ENCODE measurements at regions not wholly inside any gene's neighbourhood (a gene's known extent, or its start where the extent isn't known, plus 50 kb on each side); places are given as distances from the start of the nearest gene placed in this dataset.
"Not testable (repeated sequence)": the region's sequence is repeated elsewhere in the genome, so short reads cannot be mapped to it uniquely, and the experiment has no call there.

GRCh38 chr2:84102274-84102673 lies 356.8 kb downstream of the SUCLG1 start:
- Mint-ChIP-seq H3K4me3 (no peak overlapping the region), H3K4me1 (no peaks in the 10 kb centered on the region), H3K9me3 (peaks cover 9% of the 10 kb centered on the region), H3K36me3 (no peaks in the 10 kb centered on the region), H3K27ac (no peak overlapping the region)
- DNase-seq (ENCODE audit: low spot score in 2 of 2) (no peak), ATAC-seq (no peak)

- no peak overlapping the region for H3K4me3 Mint-ChIP-seq
- DNase-seq (ENCODE audit: low spot score in 2 of 2) = no peak
- ATAC-seq = no peak
- H3K9me3 Mint-ChIP-seq = peaks cover 2% of the 10 kb centered on the region
- H3K27ac Mint-ChIP-seq = no peak overlapping the region
- H3K4me1 Mint-ChIP-seq = no peaks in the 10 kb centered on the region
- no peaks in the 10 kb centered on the region for H3K36me3 Mint-ChIP-seq
Measured at GRCh38 chr2:84088656-84089055, 370.4 kb downstream of the SUCLG1 start.

- no peaks in the 10 kb centered on the region for H3K4me1 Mint-ChIP-seq
- no peak for DNase-seq (ENCODE audit: low spot score in 2 of 2)
- no peaks in the 10 kb centered on the region for H3K36me3 Mint-ChIP-seq
- no peak overlapping the region for H3K4me3 Mint-ChIP-seq
- H3K9me3 Mint-ChIP-seq = no peaks in the 10 kb centered on the region
- no peak overlapping the region for H3K27ac Mint-ChIP-seq
- no peak for ATAC-seq
Measured at GRCh38 chr2:84085562-84085961, 373.5 kb downstream of the SUCLG1 start.

- DNase-seq (ENCODE audit: low spot score in 2 of 2) (no peak), ATAC-seq (no peak)
- Mint-ChIP-seq H3K9me3 (no peaks in the 10 kb centered on the region), H3K4me1 (no peaks in the 10 kb centered on the region), H3K4me3 (no peak overlapping the region), H3K36me3 (no peaks in the 10 kb centered on the region), H3K27ac (no peak overlapping the region)
Measured at GRCh38 chr2:84084856-84085255, 374.2 kb downstream of the SUCLG1 start.

GRCh38 chr2:84083984-84084383 lies 375.1 kb downstream of the SUCLG1 start:
- DNase-seq (ENCODE audit: low spot score in 2 of 2) (no peak), ATAC-seq (no peak)
- no peak overlapping the region for H3K27ac Mint-ChIP-seq
- no peaks in the 10 kb centered on the region for H3K36me3 Mint-ChIP-seq
- H3K4me3 Mint-ChIP-seq = no peak overlapping the region
- H3K4me1 Mint-ChIP-seq = no peaks in the 10 kb centered on the region
- H3K9me3 Mint-ChIP-seq = no peaks in the 10 kb centered on the region

GRCh38 chr2:84078471-84078870 lies 380.6 kb downstream of the SUCLG1 start:
- DNase-seq (ENCODE audit: low spot score in 2 of 2) (no peak), ATAC-seq (no peak)
- H3K4me1 Mint-ChIP-seq = no peaks in the 10 kb centered on the region
- H3K9me3 Mint-ChIP-seq = no peaks in the 10 kb centered on the region
- no peaks in the 10 kb centered on the region for H3K36me3 Mint-ChIP-seq
- H3K27ac Mint-ChIP-seq = no peak overlapping the region
- H3K4me3 Mint-ChIP-seq = no peak overlapping the region

- no peak overlapping the region for H3K27ac Mint-ChIP-seq
- ATAC-seq = no peak
Measured at GRCh38 chr2:84077496-84077895, 381.6 kb downstream of the SUCLG1 start.

GRCh38 chr2:84071050-84071449 lies 388.0 kb downstream of the SUCLG1 start:
- DNase-seq (ENCODE audit: low spot score in 2 of 2) (no peak), ATAC-seq (no peak)
- Mint-ChIP-seq H3K4me3 (no peak overlapping the region), H3K4me1 (no peaks in the 10 kb centered on the region), H3K36me3 (no peaks in the 10 kb centered on the region), H3K27ac (no peak overlapping the region), H3K9me3 (no peaks in the 10 kb centered on the region)

More at GRCh38 chr2:84077496-84077895, 381.6 kb downstream of the SUCLG1 start:
- no peak for DNase-seq (ENCODE audit: low spot score in 2 of 2)
- H3K9me3 Mint-ChIP-seq = no peaks in the 10 kb centered on the region
- H3K36me3 Mint-ChIP-seq = no peaks in the 10 kb centered on the region
- no peak overlapping the region for H3K4me3 Mint-ChIP-seq
- no peaks in the 10 kb centered on the region for H3K4me1 Mint-ChIP-seq

- Mint-ChIP-seq H3K4me3 (no peak overlapping the region), H3K36me3 (no peaks in the 10 kb centered on the region), H3K27ac (no peak overlapping the region), H3K9me3 (no peaks in the 10 kb centered on the region), H3K4me1 (no peaks in the 10 kb centered on the region)
- ATAC-seq = no peak
- no peak for DNase-seq (ENCODE audit: low spot score in 2 of 2)
Measured at GRCh38 chr2:84065857-84066256, 393.2 kb downstream of the SUCLG1 start.

GRCh38 chr2:84057917-84058560 lies 401.0 kb downstream of the SUCLG1 start:
- H3K27ac Mint-ChIP-seq = no peak overlapping the region
- ATAC-seq (no peak), DNase-seq (ENCODE audit: low spot score in 2 of 2) (no peak)
- H3K4me1 Mint-ChIP-seq = no peaks in the 10 kb centered on the region
- no peaks in the 10 kb centered on the region for H3K9me3 Mint-ChIP-seq
- H3K4me3 Mint-ChIP-seq = no peak overlapping the region
- no peaks in the 10 kb centered on the region for H3K36me3 Mint-ChIP-seq

GRCh38 chr2:84055816-84056215 lies 403.3 kb downstream of the SUCLG1 start:
- Mint-ChIP-seq H3K36me3 (no peaks in the 10 kb centered on the region), H3K4me3 (no peak overlapping the region), H3K27ac (no peak overlapping the region), H3K4me1 (no peaks in the 10 kb centered on the region), H3K9me3 (no peaks in the 10 kb centered on the region)
- DNase-seq (ENCODE audit: low spot score in 2 of 2) = no peak
- ATAC-seq = no peak

GRCh38 chr2:84054577-84054976 lies 404.5 kb downstream of the SUCLG1 start:
- not testable (repeated sequence) for ATAC-seq; H3K27ac Mint-ChIP-seq; H3K9me3 Mint-ChIP-seq; H3K4me3 Mint-ChIP-seq; DNase-seq (ENCODE audit: low spot score in 2 of 2); H3K4me1 Mint-ChIP-seq; H3K36me3 Mint-ChIP-seq

- Mint-ChIP-seq H3K9me3 (no peaks in the 10 kb centered on the region), H3K4me1 (no peaks in the 10 kb centered on the region), H3K4me3 (no peak overlapping the region), H3K36me3 (no peaks in the 10 kb centered on the region), H3K27ac (no peak overlapping the region)
- DNase-seq (ENCODE audit: low spot score in 2 of 2) = no peak
- ATAC-seq = no peak
Measured at GRCh38 chr2:84052913-84053312, 406.2 kb downstream of the SUCLG1 start.

- no peaks in the 10 kb centered on the region for H3K9me3 Mint-ChIP-seq
- DNase-seq (ENCODE audit: low spot score in 2 of 2) = no peak
- H3K27ac Mint-ChIP-seq = no peak overlapping the region
- ATAC-seq = no peak
- H3K4me1 Mint-ChIP-seq = no peaks in the 10 kb centered on the region
- no peak overlapping the region for H3K4me3 Mint-ChIP-seq
- H3K36me3 Mint-ChIP-seq = no peaks in the 10 kb centered on the region
Measured at GRCh38 chr2:84052043-84052442, 407.0 kb downstream of the SUCLG1 start.

GRCh38 chr2:84048964-84049363 lies 410.1 kb downstream of the SUCLG1 start:
- no peaks in the 10 kb centered on the region for H3K9me3 Mint-ChIP-seq
- H3K36me3 Mint-ChIP-seq = no peaks in the 10 kb centered on the region
- no peak overlapping the region for H3K4me3 Mint-ChIP-seq
- DNase-seq (ENCODE audit: low spot score in 2 of 2) (no peak), ATAC-seq (no peak)
- no peak overlapping the region for H3K27ac Mint-ChIP-seq
- H3K4me1 Mint-ChIP-seq = no peaks in the 10 kb centered on the region

GRCh38 chr2:84041506-84041905 lies 417.6 kb downstream of the SUCLG1 start:
- no peaks in the 10 kb centered on the region for H3K36me3 Mint-ChIP-seq

GRCh38 chr2:84040281-84040680 lies 418.8 kb downstream of the SUCLG1 start:
- Mint-ChIP-seq H3K4me3 (no peak overlapping the region), H3K36me3 (no peaks in the 10 kb centered on the region), H3K9me3 (no peaks in the 10 kb centered on the region), H3K4me1 (no peaks in the 10 kb centered on the region), H3K27ac (no peak overlapping the region)
- ATAC-seq (peak; percentile 11), DNase-seq (ENCODE audit: low spot score in 2 of 2) (no peak)

More at GRCh38 chr2:84041506-84041905, 417.6 kb downstream of the SUCLG1 start:
- ATAC-seq (no peak), DNase-seq (ENCODE audit: low spot score in 2 of 2) (no peak)
- no peak overlapping the region for H3K27ac Mint-ChIP-seq
- no peaks in the 10 kb centered on the region for H3K4me1 Mint-ChIP-seq
- no peak overlapping the region for H3K4me3 Mint-ChIP-seq
- H3K9me3 Mint-ChIP-seq = no peaks in the 10 kb centered on the region
